T47D (cell line): ENCODE measurements at regions not wholly inside any gene's neighbourhood (a gene's known extent, or its start where the extent isn't known, plus 50 kb on each side); places are given as distances from the start of the nearest gene placed in this dataset.
"Not testable (repeated sequence)": the region's sequence is repeated elsewhere in the genome, so short reads cannot be mapped to it uniquely, and the experiment has no call there.

Source experiments
- DNase-seq, 2 experiments: peaks; one replicate each; pipeline versions ENCODE4 v3.0.0 to v3.0.0-alpha.2; 2011 to 2012; ENCODE audit warnings: low read depth in 1 of 2, low spot score in 1 of 2
- JUND ChIP-seq: IDR thresholded peaks from 2 replicates; pipeline ENCODE4 v1.6.1; 2012; ENCODE audit warnings: low read depth
- in situ Hi-C: cut with HindIII; loops from 2 replicates; pipeline ENCODE4 v1.10.0; 2016; ENCODE audit warnings: low sequenced_read_pairs, low pct_unique_long_range_greater_than_20kb

GRCh38 chr14:105616802-105617192 is 90.4 kb downstream of the TMEM121 start:
- TF ChIP-seq JUND = no peak
- in situ Hi-C loops = no loop called here
- no peak for DNase-seq

- no peak for DNase-seq
- no peak for TF ChIP-seq JUND
- in situ Hi-C loops = no loop called here
Measured at GRCh38 chr14:105617201-105617777, 90.9 kb downstream of the TMEM121 start.

GRCh38 chr14:105617805-105618204 is 91.4 kb downstream of the TMEM121 start:
- DNase-seq, in situ Hi-C loops: not testable (repeated sequence)

GRCh38 chr14:105619324-105619723 is 92.9 kb downstream of the TMEM121 start:
- not testable (repeated sequence) for DNase-seq

GRCh38 chr14:105620178-105620864 is 93.9 kb downstream of the TMEM121 start:
- not testable (repeated sequence) for DNase-seq

More at GRCh38 chr14:105619324-105619723, 92.9 kb downstream of the TMEM121 start:
- in situ Hi-C loops = not testable (repeated sequence)

GRCh38 chr14:105620865-105621471 is 94.6 kb downstream of the TMEM121 start:
- DNase-seq, in situ Hi-C loops: not testable (repeated sequence)

More at GRCh38 chr14:105620178-105620864, 93.9 kb downstream of the TMEM121 start:
- in situ Hi-C loops = not testable (repeated sequence)

- DNase-seq, in situ Hi-C loops: not testable (repeated sequence)
Measured at GRCh38 chr14:105621479-105622328, 95.3 kb downstream of the TMEM121 start.

- DNase-seq = no peak
- in situ Hi-C loops = no loop called here
Measured at GRCh38 chr14:105622329-105622955, 96.1 kb downstream of the TMEM121 start.

GRCh38 chr14:105623178-105623577 is 96.8 kb downstream of the TMEM121 start:
- DNase-seq, in situ Hi-C loops: not testable (repeated sequence)

More at GRCh38 chr14:105622329-105622955, 96.1 kb downstream of the TMEM121 start:
- no peak for TF ChIP-seq JUND

- DNase-seq, in situ Hi-C loops: not testable (repeated sequence)
Measured at GRCh38 chr14:105624346-105624745, 98.0 kb downstream of the TMEM121 start.

GRCh38 chr14:105624749-105625434 is 98.5 kb downstream of the TMEM121 start:
- in situ Hi-C loops, DNase-seq: not testable (repeated sequence)

GRCh38 chr14:105625448-105625847 is 99.1 kb downstream of the TMEM121 start:
- in situ Hi-C loops, DNase-seq: not testable (repeated sequence)

- DNase-seq, in situ Hi-C loops: not testable (repeated sequence)
Measured at GRCh38 chr14:105626111-105626510, 99.7 kb downstream of the TMEM121 start.

GRCh38 chr14:105626651-105627050 is 100.3 kb downstream of the TMEM121 start:
- in situ Hi-C loops, DNase-seq: not testable (repeated sequence)

- in situ Hi-C loops, DNase-seq: not testable (repeated sequence)
Measured at GRCh38 chr14:105627287-105627686, 100.9 kb downstream of the TMEM121 start.
